HG02852 (cell line): ENCODE measurements at regions not wholly inside any gene's neighbourhood (a gene's known extent, or its start where the extent isn't known, plus 50 kb on each side); places are given as distances from the start of the nearest gene placed in this dataset.

ENCODE experiments used
- ATAC-seq: cut with Tn5 transposase; IDR thresholded peaks from one replicate; pipeline ENCODE4 v1.9.1; 2021; ENCODE audit warnings: mild to moderate bottlenecking, moderate library complexity; ENCODE audit not compliant: unreplicated experiment

GRCh38 chr2:15802657-15803542 is 137.4 kb upstream of the MYCN start:
- ATAC-seq: no peak

GRCh38 chr2:15803543-15804245 is 136.7 kb upstream of the MYCN start:
- no peak for ATAC-seq

GRCh38 chr2:15804246-15804619 is 136.1 kb upstream of the MYCN start:
- no peak for ATAC-seq

- ATAC-seq: no peak
These were observed 135.7 kb upstream of the MYCN start for GRCh38 chr2:15804691-15805090.

- ATAC-seq: no peak
These were observed 135.1 kb upstream of the MYCN start for GRCh38 chr2:15805206-15805605.

- no peak for ATAC-seq
These were observed 134.6 kb upstream of the MYCN start for GRCh38 chr2:15805772-15806171.

GRCh38 chr2:15806801-15807417 is 133.4 kb upstream of the MYCN start:
- ATAC-seq: no peak

GRCh38 chr2:15807418-15808203 is 132.7 kb upstream of the MYCN start:
- ATAC-seq: no peak

- no peak for ATAC-seq
These were observed 132.0 kb upstream of the MYCN start for GRCh38 chr2:15808204-15808910.

- no peak for ATAC-seq
These were observed 131.4 kb upstream of the MYCN start for GRCh38 chr2:15808944-15809343.

GRCh38 chr2:15809404-15809803 is 130.9 kb upstream of the MYCN start:
- ATAC-seq: no peak

- ATAC-seq: no peak
These were observed 129.7 kb upstream of the MYCN start for GRCh38 chr2:15810477-15811150.

- no peak for ATAC-seq
These were observed 129.0 kb upstream of the MYCN start for GRCh38 chr2:15811367-15811766.

- no peak for ATAC-seq
These were observed 128.1 kb upstream of the MYCN start for GRCh38 chr2:15812187-15812780.

GRCh38 chr2:15813481-15814266 is 126.7 kb upstream of the MYCN start:
- no peak for ATAC-seq

- no peak for ATAC-seq
These were observed 125.9 kb upstream of the MYCN start for GRCh38 chr2:15814403-15814802.

- ATAC-seq: no peak
These were observed 125.4 kb upstream of the MYCN start for GRCh38 chr2:15814946-15815345.

- no peak for ATAC-seq
These were observed 124.1 kb upstream of the MYCN start for GRCh38 chr2:15816226-15816625.
